DND-41 (cell line): ENCODE measurements at regions not wholly inside any gene's neighbourhood (a gene's known extent, or its start where the extent isn't known, plus 50 kb on each side); places are given as distances from the start of the nearest gene placed in this dataset.

Experiments used
- ATAC-seq: fragments of 200-7000 bp; cut with Tn5 transposase; 3 replicates; pipeline ENCODE4 v1.9.1; 2021; ENCODE audit warnings: low read depth; ENCODE audit not compliant: insufficient read depth
- DNase-seq: peaks from one replicate; pipeline ENCODE4 v3.0.0-alpha.2; 2020
- H2AFZ ChIP-seq: 2 replicates; pipeline ENCODE4 v1.6.0; 2012; ENCODE audit warnings: low read depth, low read length
- H3K27ac ChIP-seq: 2 replicates; pipeline ENCODE4 v1.5.1; 2012; ENCODE audit warnings: low read length, inconsistent platforms
- H3K27me3 ChIP-seq: fragments of 200-600 bp; sonication (generic); 2 replicates; pipeline ENCODE4 v1.6.0; 2012; ENCODE audit warnings: low read length, mild to moderate bottlenecking, inconsistent platforms; ENCODE audit not compliant: insufficient read depth, poor library complexity
- H3K36me3 ChIP-seq: 2 replicates; pipeline ENCODE4 v1.5.1; 2012; ENCODE audit warnings: low read length, inconsistent platforms; ENCODE audit not compliant: insufficient read depth
- H3K4me1 ChIP-seq: 2 replicates; pipeline ENCODE4 v1.5.1; 2012; ENCODE audit warnings: mild to moderate bottlenecking, low read length; ENCODE audit not compliant: insufficient read depth
- H3K4me2 ChIP-seq: 2 replicates; pipeline ENCODE4 v1.6.0; 2012; ENCODE audit warnings: mild to moderate bottlenecking, moderate library complexity, low read length, inconsistent platforms; ENCODE audit not compliant: insufficient read depth
- H3K4me3 ChIP-seq, 2 experiments: fragments of 200-600 bp in 1 of 2; shearing (Covaris generic) in 1 of 2; 2 replicates each; pipeline ENCODE4 v1.5.1; 2012 to 2016; ENCODE audit warnings: inconsistent platforms in 2 of 2, low read length in 2 of 2, mild to moderate bottlenecking in 2 of 2, low read depth in 1 of 2, moderate library complexity in 1 of 2
- H3K79me2 ChIP-seq: 2 replicates; pipeline ENCODE4 v1.6.0; 2012; ENCODE audit warnings: low read length, inconsistent platforms; ENCODE audit not compliant: insufficient read depth
- H3K9ac ChIP-seq: 2 replicates; pipeline ENCODE4 v1.6.0; 2012; ENCODE audit warnings: low read depth, mild to moderate bottlenecking, inconsistent platforms, low read length, moderate library complexity
- H3K9me3 ChIP-seq: 2 replicates; pipeline ENCODE4 v1.5.1; 2012; ENCODE audit warnings: low read length, moderate library complexity, mild to moderate bottlenecking, inconsistent platforms; ENCODE audit not compliant: insufficient read depth, severe bottlenecking
- H4K20me1 ChIP-seq: 2 replicates; pipeline ENCODE4 v1.6.0; 2012; ENCODE audit warnings: low read length; ENCODE audit not compliant: insufficient read depth
- EZH2 ChIP-seq: IDR thresholded peaks from 3 replicates; pipeline ENCODE4 v1.6.1; 2012; ENCODE audit warnings: borderline replicate concordance, low read depth, mild to moderate bottlenecking, moderate library complexity, low read length, inconsistent platforms; ENCODE audit not compliant: severe bottlenecking
- TF ChIP-seq, protein P1 (sequence below): IDR thresholded peaks from 2 replicates; pipeline ENCODE4 v1.5.1; 2012; ENCODE audit warnings: borderline replicate concordance, low read length, moderate library complexity, mild to moderate bottlenecking; ENCODE audit not compliant: poor library complexity, severe bottlenecking; ENCODE audit errors: extremely low read depth

DNA sequence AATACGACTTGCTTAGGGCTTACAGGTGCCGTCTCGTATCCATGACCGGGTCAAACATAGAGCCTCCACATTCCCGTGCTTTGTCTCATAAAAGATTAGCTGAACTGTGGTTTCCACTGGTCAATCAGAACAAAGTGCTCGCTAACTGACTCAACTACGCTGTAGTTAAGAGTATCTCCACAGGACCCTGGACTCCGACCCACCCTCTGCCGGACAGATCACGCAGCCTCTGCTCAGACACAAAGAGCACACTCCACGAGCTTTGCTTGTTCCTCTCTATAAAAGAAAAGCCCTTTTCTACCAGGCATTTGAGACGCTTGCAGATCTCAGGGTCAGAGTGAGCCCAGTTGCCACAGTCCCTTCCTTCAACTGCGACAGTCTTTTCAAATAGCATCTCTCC, 298.7 kb upstream of the CDH4 start:
- Histone ChIP-seq H3K27me3 (no peaks in the 10 kb centered on the region), H3K4me1 (peaks cover 29% of the 10 kb centered on the region), H3K27ac (no peak overlapping the region), H3K4me3 (no peak overlapping the region), H3K4me2 (no peak overlapping the region), H3K9ac (no peak overlapping the region), H4K20me1 (no peaks in the 10 kb centered on the region), H2AFZ (no peak overlapping the region), H3K36me3 (no peaks in the 10 kb centered on the region), H3K9me3 (peaks cover 2% of the 10 kb centered on the region), H3K79me2 (no peaks in the 10 kb centered on the region)
- DNase-seq (no peak), ATAC-seq (no peak)
- no peak for TF ChIP-seq EZH2
- TF ChIP-seq, protein P1, sequence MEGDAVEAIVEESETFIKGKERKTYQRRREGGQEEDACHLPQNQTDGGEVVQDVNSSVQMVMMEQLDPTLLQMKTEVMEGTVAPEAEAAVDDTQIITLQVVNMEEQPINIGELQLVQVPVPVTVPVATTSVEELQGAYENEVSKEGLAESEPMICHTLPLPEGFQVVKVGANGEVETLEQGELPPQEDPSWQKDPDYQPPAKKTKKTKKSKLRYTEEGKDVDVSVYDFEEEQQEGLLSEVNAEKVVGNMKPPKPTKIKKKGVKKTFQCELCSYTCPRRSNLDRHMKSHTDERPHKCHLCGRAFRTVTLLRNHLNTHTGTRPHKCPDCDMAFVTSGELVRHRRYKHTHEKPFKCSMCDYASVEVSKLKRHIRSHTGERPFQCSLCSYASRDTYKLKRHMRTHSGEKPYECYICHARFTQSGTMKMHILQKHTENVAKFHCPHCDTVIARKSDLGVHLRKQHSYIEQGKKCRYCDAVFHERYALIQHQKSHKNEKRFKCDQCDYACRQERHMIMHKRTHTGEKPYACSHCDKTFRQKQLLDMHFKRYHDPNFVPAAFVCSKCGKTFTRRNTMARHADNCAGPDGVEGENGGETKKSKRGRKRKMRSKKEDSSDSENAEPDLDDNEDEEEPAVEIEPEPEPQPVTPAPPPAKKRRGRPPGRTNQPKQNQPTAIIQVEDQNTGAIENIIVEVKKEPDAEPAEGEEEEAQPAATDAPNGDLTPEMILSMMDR, result no peak

DNA sequence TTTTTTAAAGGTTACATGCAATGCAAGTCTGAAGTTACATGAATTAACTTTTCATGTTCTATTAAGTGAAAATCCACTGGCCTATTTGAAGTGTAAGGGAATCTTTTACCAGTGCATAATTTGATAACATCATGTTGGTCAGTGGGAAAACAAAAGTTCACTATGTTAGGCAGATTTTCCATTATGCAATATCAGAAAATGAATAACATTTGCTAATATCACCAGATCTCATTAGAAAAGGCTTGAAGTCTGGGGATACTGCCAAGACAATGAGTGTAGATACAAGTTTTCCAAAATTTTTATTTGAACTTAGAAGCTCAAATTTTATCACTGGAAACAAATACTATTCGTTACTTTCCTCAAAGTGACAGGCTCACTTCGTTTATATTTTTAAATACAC, 296.4 kb upstream of the CDH4 start:
- Histone ChIP-seq H3K9me3 (peaks cover 2% of the 10 kb centered on the region), H3K9ac (no peak overlapping the region), H4K20me1 (no peaks in the 10 kb centered on the region), H3K36me3 (no peaks in the 10 kb centered on the region), H3K79me2 (no peaks in the 10 kb centered on the region), H3K4me1 (peaks cover 46% of the 10 kb centered on the region), H3K4me2 (no peak overlapping the region), H3K27me3 (no peaks in the 10 kb centered on the region), H3K27ac (no peak overlapping the region), H3K4me3 (no peak overlapping the region), H2AFZ (no peak overlapping the region)
- DNase-seq (no peak), ATAC-seq (no peak)
- no peak for TF ChIP-seq EZH2
- TF ChIP-seq, protein P1, result no peak

DNA sequence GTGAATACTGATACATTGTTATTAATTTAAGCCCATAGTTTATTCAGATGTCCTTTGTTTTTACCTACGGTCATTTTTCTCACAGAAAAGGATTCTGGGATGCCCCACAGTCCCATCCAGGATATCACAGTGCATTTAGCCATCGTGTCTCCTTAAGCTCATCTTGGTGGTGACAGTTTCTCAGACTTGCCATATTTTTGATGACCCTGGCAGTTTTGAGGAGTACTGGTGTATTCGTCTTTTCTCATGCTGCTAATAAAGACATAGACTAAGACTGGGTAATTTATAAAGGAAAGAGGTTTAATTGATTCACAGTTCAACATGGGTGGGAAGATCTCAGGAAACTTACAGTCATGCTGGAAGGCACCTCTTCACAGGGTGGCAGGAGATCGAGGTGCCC, 295.9 kb upstream of the CDH4 start:
- no peak for ATAC-seq
- Histone ChIP-seq H3K9me3 (peaks cover 2% of the 10 kb centered on the region), H3K4me3 (no peak overlapping the region), H2AFZ (no peak overlapping the region), H3K27me3 (no peaks in the 10 kb centered on the region), H3K79me2 (no peaks in the 10 kb centered on the region), H3K27ac (no peak overlapping the region), H4K20me1 (no peaks in the 10 kb centered on the region), H3K36me3 (no peaks in the 10 kb centered on the region), H3K4me1 (peaks cover 46% of the 10 kb centered on the region), H3K9ac (no peak overlapping the region), H3K4me2 (no peak overlapping the region)
- TF ChIP-seq EZH2, result no peak
- TF ChIP-seq, protein P1, result no peak
- DNase-seq, result no peak

DNA sequence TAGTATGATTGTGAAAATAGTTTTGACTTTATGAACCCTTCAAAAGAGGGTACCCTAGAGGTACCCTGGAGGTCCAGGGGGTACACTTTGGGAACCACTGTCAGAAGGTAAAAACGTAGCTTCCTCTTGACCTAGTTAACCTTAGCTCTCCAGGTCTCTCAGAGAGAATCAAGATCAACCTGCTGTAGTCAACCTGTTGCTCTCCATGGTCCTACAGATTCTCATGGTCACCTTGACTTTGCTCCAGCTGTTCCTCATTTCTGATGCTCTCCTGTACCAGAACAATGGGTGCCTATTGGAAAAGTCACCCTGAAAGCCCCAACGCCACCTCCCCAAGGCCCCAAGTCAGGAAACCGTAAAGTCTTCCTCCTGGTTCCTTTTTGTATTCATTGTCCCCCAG, 294.4 kb upstream of the CDH4 start:
- no peak for ATAC-seq
- TF ChIP-seq, protein P1, result no peak
- TF ChIP-seq EZH2, result no peak

More for the DNA sequence above, 294.4 kb upstream of the CDH4 start:
- H3K27ac ChIP-seq, result no peak overlapping the region; the same call in 1 of the 2 replicates
- H3K9ac ChIP-seq, result no peak overlapping the region
- no peak for DNase-seq
- H3K36me3 ChIP-seq, result no peaks in the 10 kb centered on the region
- peaks cover 2% of the 10 kb centered on the region for H3K9me3 ChIP-seq
- H4K20me1 ChIP-seq, result no peaks in the 10 kb centered on the region
- H3K27me3 ChIP-seq, result no peaks in the 10 kb centered on the region
- no peak overlapping the region for H3K4me2 ChIP-seq
- peaks cover 57% of the 10 kb centered on the region for H3K4me1 ChIP-seq
- no peak overlapping the region for H2AFZ ChIP-seq
- no peak overlapping the region for H3K4me3 ChIP-seq
- no peaks in the 10 kb centered on the region for H3K79me2 ChIP-seq
